NCI-H748 (cell line): ENCODE measurements at regions not wholly inside any gene's neighbourhood (a gene's known extent, or its start where the extent isn't known, plus 50 kb on each side); places are given as distances from the start of the nearest gene placed in this dataset.
A peak's percentile ranks its signal among the peaks of the same experiment; 100 is the strongest.

ENCODE experiments used
- DNase-seq: peaks from one replicate; lab custom pipeline; 2025; ENCODE audit not compliant: unreplicated experiment; lab: John Stamatoyannopoulos, UW

GRCh38 chr12:90167518-90168208, 459.0 kb upstream of the ATP2B1 start:
- no peak for DNase-seq

GRCh38 chr12:90166671-90167070, 458.0 kb upstream of the ATP2B1 start:
- DNase-seq = no peak

GRCh38 chr12:90166012-90166411, 457.4 kb upstream of the ATP2B1 start:
- no peak for DNase-seq

- no peak for DNase-seq
Observed at GRCh38 chr12:90163975-90164374, 455.3 kb upstream of the ATP2B1 start.

DNA sequence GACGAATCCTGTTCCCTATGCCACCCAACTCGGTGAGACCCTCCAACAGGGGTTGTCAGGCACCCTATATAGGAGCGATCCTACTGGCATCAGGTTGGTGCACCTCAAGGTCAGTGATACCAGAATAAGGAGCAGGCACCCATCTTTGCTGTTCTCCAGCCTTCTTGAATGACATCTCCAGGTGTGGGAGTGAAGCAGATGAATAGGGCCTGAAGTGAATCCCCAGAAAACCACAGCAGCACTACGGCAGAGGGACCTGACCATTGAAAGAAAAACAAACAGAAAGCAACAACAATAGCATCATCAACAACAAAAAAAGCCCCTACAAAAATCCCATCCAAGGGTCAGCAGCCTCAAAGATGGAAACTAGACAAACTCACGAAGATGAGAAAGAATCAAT, 445.2 kb upstream of the ATP2B1 start:
- no peak for DNase-seq

DNA sequence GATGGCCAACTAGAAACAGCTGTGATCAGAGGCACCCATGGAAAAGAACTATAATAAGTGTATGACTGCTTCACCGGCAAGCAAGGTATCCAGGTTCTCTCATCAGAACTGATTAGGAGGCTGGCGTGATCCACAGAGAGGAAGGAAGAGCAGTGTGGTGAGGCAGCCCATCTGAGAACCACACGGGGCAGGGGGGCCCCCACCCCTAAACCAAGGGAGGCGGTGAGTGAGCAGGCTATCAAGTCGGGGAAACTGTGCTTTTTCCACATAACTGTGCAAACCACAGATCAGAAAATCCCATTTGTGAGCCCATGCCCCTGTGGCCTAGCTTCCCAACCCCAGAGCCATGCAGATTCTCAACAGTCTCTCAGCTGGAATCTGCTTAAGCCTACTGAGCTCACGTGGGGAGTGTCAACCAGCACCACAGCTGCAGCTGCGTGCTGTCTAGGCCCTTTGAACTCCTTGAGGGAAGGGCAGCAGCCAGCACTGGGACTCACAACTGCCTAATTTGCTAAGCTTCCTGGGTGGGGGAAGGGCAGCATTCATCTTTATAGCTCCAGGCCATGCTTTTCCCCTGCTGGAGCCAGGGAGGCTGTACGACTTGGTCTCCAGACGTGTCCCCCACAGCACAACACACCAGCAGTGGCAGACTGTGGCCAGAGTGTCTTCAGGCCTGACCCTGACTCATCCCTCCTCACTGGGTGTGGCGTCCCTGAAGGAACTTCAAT, 444.4 kb upstream of the ATP2B1 start:
- no peak for DNase-seq

- no peak for DNase-seq
Observed at GRCh38 chr12:90151491-90152015, 442.9 kb upstream of the ATP2B1 start.

DNA sequence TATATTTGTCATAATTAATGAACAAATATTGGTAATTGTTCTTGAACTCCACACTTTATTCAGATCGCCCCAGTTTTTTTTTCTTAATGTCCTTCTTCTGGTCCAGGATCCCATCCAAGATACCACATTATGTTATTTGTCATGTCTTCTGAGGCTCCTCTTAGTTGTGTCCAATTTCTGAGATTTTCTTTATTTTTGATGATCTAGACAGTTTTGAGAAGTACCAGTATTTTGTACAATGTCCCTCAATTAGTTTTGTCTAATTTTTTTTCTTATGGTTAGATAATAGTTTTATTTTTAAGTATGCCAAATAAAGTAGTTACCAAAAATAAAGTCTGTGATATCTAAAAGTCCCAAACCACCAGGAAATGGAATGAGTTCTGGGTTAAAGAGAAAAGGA, 440.8 kb upstream of the ATP2B1 start:
- no peak for DNase-seq

GRCh38 chr12:90129366-90130030, 420.9 kb upstream of the ATP2B1 start:
- DNase-seq = peak; percentile 40

GRCh38 chr12:90128526-90128925, 419.9 kb upstream of the ATP2B1 start:
- peak; percentile 47 for DNase-seq

- no peak for DNase-seq
Observed at GRCh38 chr12:90126125-90126524, 417.5 kb upstream of the ATP2B1 start.

DNA sequence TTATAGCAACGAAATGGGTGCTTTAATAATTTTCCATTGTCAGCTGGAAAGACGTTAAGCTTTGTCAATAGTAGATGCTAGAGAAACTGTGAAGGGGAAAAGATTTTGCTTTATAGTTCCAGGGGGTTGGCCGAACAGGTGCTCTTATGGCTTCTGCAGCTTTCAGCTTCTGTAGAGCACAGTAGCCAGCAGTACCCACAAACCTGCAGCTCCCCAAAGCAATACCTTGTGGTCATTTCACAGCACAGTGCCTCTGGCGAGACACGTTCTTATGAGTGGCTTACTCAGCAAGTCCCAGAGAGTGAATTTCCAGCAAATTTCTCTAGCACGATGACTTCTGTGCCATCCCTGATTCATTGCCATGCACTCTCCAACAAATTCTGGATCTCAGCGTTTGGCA, 416.3 kb upstream of the ATP2B1 start:
- peak; percentile 42 for DNase-seq

GRCh38 chr12:90124289-90124688, 415.7 kb upstream of the ATP2B1 start:
- no peak for DNase-seq

DNA sequence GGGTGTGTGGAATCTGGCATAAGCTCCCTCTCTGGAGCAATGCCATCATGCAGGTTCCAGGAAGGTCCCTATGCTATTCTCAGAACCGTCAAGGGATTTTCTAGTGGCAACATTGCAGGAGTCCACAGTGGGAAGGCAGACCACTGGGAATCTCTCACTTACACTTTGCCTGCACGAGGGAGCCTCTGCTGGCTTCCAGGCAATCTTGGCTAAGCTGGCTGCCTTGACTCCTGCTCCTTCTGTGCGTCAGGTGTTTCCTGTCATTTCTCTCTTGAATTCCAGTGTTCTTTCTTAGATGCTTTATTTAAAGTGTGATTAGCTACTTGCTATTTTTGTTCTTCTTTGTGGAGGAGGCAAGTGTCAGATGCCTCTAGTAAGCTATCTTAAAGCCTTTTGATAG, 414.0 kb upstream of the ATP2B1 start:
- no peak for DNase-seq

GRCh38 chr12:90120627-90121026, 412.0 kb upstream of the ATP2B1 start:
- DNase-seq = no peak

GRCh38 chr12:90112666-90113065, 404.0 kb upstream of the ATP2B1 start:
- no peak for DNase-seq

- DNase-seq = no peak
Observed at GRCh38 chr12:90111791-90112580, 403.3 kb upstream of the ATP2B1 start.

DNA sequence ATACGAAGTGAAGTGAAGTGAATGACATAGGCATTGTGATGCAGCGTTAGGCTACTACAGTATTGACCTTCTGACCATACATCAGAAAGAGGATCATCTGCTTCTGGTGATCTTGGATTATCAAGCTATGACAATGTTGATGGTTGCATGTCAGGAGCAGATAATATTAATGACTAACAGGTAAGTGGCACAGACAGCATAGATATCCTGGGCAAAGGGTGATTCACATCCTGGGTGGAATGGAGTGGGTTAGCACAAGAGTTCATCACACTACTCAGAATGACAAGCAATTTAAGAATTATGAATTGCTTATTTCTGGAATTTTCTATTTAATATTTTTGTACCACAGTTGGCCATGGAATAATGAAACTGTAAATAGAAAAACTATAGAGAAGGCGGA, 397.9 kb upstream of the ATP2B1 start:
- no peak for DNase-seq

DNA sequence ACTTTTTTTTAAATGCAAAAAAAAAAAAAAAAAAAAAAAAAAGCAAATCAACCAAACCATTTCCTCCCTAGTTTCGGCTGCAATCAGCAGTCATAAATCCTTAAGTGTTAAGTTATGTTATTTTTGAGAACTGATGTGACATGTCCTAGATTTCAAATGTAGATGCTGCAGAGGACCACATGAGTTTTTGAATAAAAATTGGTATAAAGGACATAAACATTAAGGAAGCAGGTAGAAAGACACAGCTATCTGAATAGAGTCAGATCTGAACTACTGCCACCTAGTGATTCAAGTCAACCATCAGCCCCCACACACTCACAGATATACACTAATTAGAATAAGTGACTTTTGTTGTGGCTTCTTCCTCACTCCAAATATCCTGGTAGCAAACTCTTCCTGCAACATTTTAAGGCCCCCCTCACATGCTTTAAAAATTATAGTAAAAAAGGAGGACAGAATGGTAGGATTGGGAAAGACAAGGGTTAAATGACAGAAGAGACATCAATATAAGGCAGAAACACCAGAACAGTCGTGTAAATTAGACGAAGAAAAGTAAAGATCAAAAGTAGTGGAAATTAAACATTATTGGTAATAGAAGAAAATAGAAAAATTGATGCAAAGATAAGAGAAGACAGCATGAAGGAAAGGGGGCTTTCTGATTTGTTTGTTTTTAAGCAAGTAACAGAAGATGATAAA, 394.5 kb upstream of the ATP2B1 start:
- DNase-seq = peak; percentile 40

DNA sequence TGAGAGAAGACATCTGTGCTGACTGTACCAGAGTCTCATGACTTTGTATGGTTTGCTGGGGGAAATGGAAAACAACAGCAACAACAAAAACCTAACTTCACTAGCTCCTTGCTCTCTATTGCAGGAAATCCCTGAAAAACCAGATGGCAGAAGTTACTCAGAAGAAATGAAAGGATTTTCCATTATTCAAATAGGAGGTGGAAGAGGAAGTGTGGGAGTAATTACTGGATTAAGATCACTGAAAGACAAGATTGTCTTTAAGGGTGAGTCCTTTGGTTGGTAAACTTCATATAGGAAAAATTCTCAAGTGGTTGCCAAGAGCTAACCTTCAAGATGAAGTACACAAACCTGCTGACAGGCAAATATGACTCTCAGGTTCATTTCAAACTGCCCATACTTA, 391.9 kb upstream of the ATP2B1 start:
- DNase-seq = peak; percentile 12

- no peak for DNase-seq
Observed at GRCh38 chr12:90099288-90099687, 390.6 kb upstream of the ATP2B1 start.
